ENCODE measurements at regions not wholly inside any gene's neighbourhood (a gene's known extent, or its start where the extent isn't known, plus 50 kb on each side); places are given as distances from the start of the nearest gene placed in this dataset.

GRCh38 chr5:166649676-166650075 lies 1641.8 kb upstream of the WWC1 start (continued):
- TF ChIP-seq U2AF1 (optimal IDR thresholded peaks at IDR 0.05; ENCODE audit: low read depth, low read length): no peak

- H3K9me3 ChIP-seq (ENCODE audit: low read length): peaks cover 85% of the 10 kb centered on the region
- H3K27me3 ChIP-seq (ENCODE audit: control insufficient read depth in 1 of 2, insufficient read depth in 2 of 2, low read length in 2 of 2): no peaks in the 10 kb centered on the region
- no peak for FAIRE-seq
- WGBS (ENCODE audit: low lambda C conversion rate): 0% methylated on average over 1 of the region's 1 CpG
- H3K4me3 ChIP-seq (replicated peaks in 1 of 3; ENCODE audit: insufficient read depth in 1 of 3, low read depth in 2 of 3, low read length in 3 of 3): no peak overlapping the region
- TF ChIP-seq ZNF660 (CRISPR knock-in tag; IDR thresholded peaks at IDR 0.05; ENCODE audit: borderline replicate concordance, low read depth) (no peak), FOXA3 (CRISPR knock-in tag; IDR thresholded peaks at IDR 0.05) (no peak), TRIM22 (IDR thresholded peaks at IDR 0.05) (no peak), ZNF280B (CRISPR knock-in tag; IDR thresholded peaks at IDR 0.05; ENCODE audit: borderline replicate concordance) (no peak), GFI1 (CRISPR knock-in tag; IDR thresholded peaks at IDR 0.05; ENCODE audit: borderline replicate concordance) (no peak), SMAD1 (CRISPR knock-in tag; IDR thresholded peaks at IDR 0.05; ENCODE audit: borderline replicate concordance, low read depth) (no peak), ZNF30 (CRISPR knock-in tag; IDR thresholded peaks at IDR 0.05) (no peak), ZNF275 (CRISPR knock-in tag; IDR thresholded peaks at IDR 0.05; ENCODE audit: borderline replicate concordance) (no peak), FLYWCH1 (CRISPR knock-in tag; IDR thresholded peaks at IDR 0.05) (no peak), SRSF4 (IDR thresholded peaks at IDR 0.05; ENCODE audit: low read depth, low read length, poor library complexity, severe bottlenecking) (no peak), U2AF2 (IDR thresholded peaks at IDR 0.05; ENCODE audit: low read depth, low read length) (no peak), ZNF570 (CRISPR knock-in tag; IDR thresholded peaks at IDR 0.05; ENCODE audit: borderline replicate concordance) (no peak), SAP130 (CRISPR knock-in tag; IDR thresholded peaks at IDR 0.05; ENCODE audit: low read depth) (no peak), HNF4A (CRISPR knock-in tag; IDR thresholded peaks at IDR 0.05) (no peak), MBNL3 (CRISPR knock-in tag; conservative IDR thresholded peaks at IDR 0.05) (no peak), ZEB1 (IDR thresholded peaks at IDR 0.05; ENCODE audit: insufficient replicate concordance, low read depth) (no peak), ZNF333 (CRISPR knock-in tag; IDR thresholded peaks at IDR 0.05; ENCODE audit: borderline replicate concordance) (no peak), GLI4 (CRISPR knock-in tag; IDR thresholded peaks at IDR 0.05; ENCODE audit: borderline replicate concordance) (no peak), MATR3 (CRISPR knock-in tag; IDR thresholded peaks at IDR 0.05) (no peak), ZNF784 (CRISPR knock-in tag; IDR thresholded peaks at IDR 0.05; ENCODE audit: borderline replicate concordance) (no peak)
- H2AFZ ChIP-seq (ENCODE audit: low read length): no peak overlapping the region
- no peak overlapping the region for H3K27ac ChIP-seq (ENCODE audit: extremely low read length, insufficient read depth, low read length)
- H3K4me1 ChIP-seq (ENCODE audit: insufficient read depth, low read length): no peaks in the 10 kb centered on the region
- H3K9ac ChIP-seq (ENCODE audit: insufficient read depth, low read depth, low read length): no peak overlapping the region
- intact Hi-C loops (cut with micrococcal nuclease; ENCODE audit: unreplicated experiment) (no loop called here), in situ Hi-C loops (cut with HindIII; ENCODE audit: extremely low pct_ligation_motif_present, low pct_unique_long_range_greater_than_20kb) (no loop called here)
- no TSS peak for BruUV-seq (replicated peaks)
- POLR2A ChIA-PET: no interaction called here
- no peaks in the 10 kb centered on the region for H3K79me2 ChIP-seq (ENCODE audit: insufficient read depth, low read length)
- no peak overlapping the region for H3K4me2 ChIP-seq (ENCODE audit: low read depth, low read length)
- no peaks in the 10 kb centered on the region for H3K36me3 ChIP-seq (replicated peaks in 1 of 2; ENCODE audit: control insufficient read depth in 1 of 2, insufficient read depth in 2 of 2, low read length in 2 of 2)
- CTCF ChIA-PET (ENCODE audit: low intra/inter-chr PET ratio, low total read pairs): no interaction called here
- no peak for DNase-seq (ENCODE audit: low spot score)
- ATAC-seq: no peak
- H4K20me1 ChIP-seq (ENCODE audit: insufficient read depth, low read length): no peaks in the 10 kb centered on the region
Measured at GRCh38 chr5:166651234-166651633, 1640.2 kb upstream of the WWC1 start.
